Fibroblast of villous mesenchyme (primary cell): ENCODE measurements at regions not wholly inside any gene's neighbourhood (a gene's known extent, or its start where the extent isn't known, plus 50 kb on each side); places are given as distances from the start of the nearest gene placed in this dataset.

Experiments
- DNase-seq: peaks from one replicate; pipeline ENCODE4 v3.0.0-alpha.2; 2010; ENCODE audit warnings: low read depth
- H3K4me3 ChIP-seq: 2 replicates; pipeline ENCODE4 v1.5.1; 2011; ENCODE audit warnings: low read depth, mild to moderate bottlenecking, low read length
- CTCF ChIP-seq: IDR thresholded peaks from 2 replicates; pipeline ENCODE4 v1.5.1; 2012; ENCODE audit warnings: low read depth, mild to moderate bottlenecking, low read length; ENCODE audit not compliant: insufficient read depth

GRCh38 chr3:150106740-150107428 is 136.2 kb upstream of the PFN2 start:
- no peak overlapping the region for H3K4me3 ChIP-seq
- peak; percentile 86 for DNase-seq
- no peak for TF ChIP-seq CTCF

GRCh38 chr3:150105886-150106612 is 135.4 kb upstream of the PFN2 start:
- no peak for TF ChIP-seq CTCF
- no peak overlapping the region for H3K4me3 ChIP-seq
- DNase-seq = no peak

- no peak for DNase-seq
- H3K4me3 ChIP-seq = no peak overlapping the region
- TF ChIP-seq CTCF = no peak
Observed at GRCh38 chr3:150105025-150105424, 134.3 kb upstream of the PFN2 start.

GRCh38 chr3:150104564-150104963 is 133.9 kb upstream of the PFN2 start:
- DNase-seq = no peak
- H3K4me3 ChIP-seq = no peak overlapping the region
- no peak for TF ChIP-seq CTCF

GRCh38 chr3:150101016-150101415 is 130.3 kb upstream of the PFN2 start:
- DNase-seq = no peak

GRCh38 chr3:150098621-150099020 is 127.9 kb upstream of the PFN2 start:
- no peak for TF ChIP-seq CTCF
- no peak for DNase-seq
- H3K4me3 ChIP-seq = no peak overlapping the region

More at GRCh38 chr3:150101016-150101415, 130.3 kb upstream of the PFN2 start:
- TF ChIP-seq CTCF = no peak
- no peak overlapping the region for H3K4me3 ChIP-seq
